K562 (cell line): ENCODE measurements at regions not wholly inside any gene's neighbourhood (a gene's known extent, or its start where the extent isn't known, plus 50 kb on each side); places are given as distances from the start of the nearest gene placed in this dataset.

Experiments
- ATAC-seq: fragments of 200-7000 bp; cut with Tn5 transposase; 3 replicates; pipeline ENCODE4 v1.9.1; 2020; ENCODE audit warnings: moderate library complexity
- BruUV-seq: library from RNA; stranded (reverse); fragments of 400-500 nt; replicated peaks from 2 replicates; lab custom pipeline; 2021; lab: Mats Ljungman, UMichigan
- CTCF ChIA-PET: fragments of 300-600 bp; formaldehyde crosslinking; extraction: SDS; loops from one replicate; lab custom pipeline; 2021; ENCODE audit warnings: low intra/inter-chr PET ratio; lab: Yijun Ruan, JAX
- POLR2A ChIA-PET: fragments of 300-600, 350-650 bp; sonication (Branson Sonifier 250); formaldehyde crosslinking; extraction: SDS; loops from one replicate; lab custom pipeline; 2021; ENCODE audit warnings: antibody characterized with exemption, inconsistent platforms; lab: Yijun Ruan, JAX
- DNase-seq, 4 experiments: peaks; one replicate each; pipeline versions ENCODE4 v3.0.0 to v3.0.0-alpha.2; 2011 to 2018; ENCODE audit warnings: low spot score in 3 of 4, mixed read lengths in 3 of 4; ENCODE audit errors: extremely low read depth in 1 of 4
- FAIRE-seq: peaks from 2 replicates; lab custom pipeline; 2011; peaks lifted over from hg19 to GRCh38; lab: Jason Lieb, UNC
- H2AFZ ChIP-seq: 2 replicates; pipeline ENCODE4 v1.6.0; 2011; ENCODE audit warnings: low read depth, low read length, control low read depth, inconsistent platforms
- H3K27ac ChIP-seq: fragments of 200-600 bp; 3 replicates; pipeline ENCODE4 v1.8.0; 2011; ENCODE audit warnings: low read depth, mild to moderate bottlenecking, control low read depth, inconsistent platforms, low read length, moderate library complexity, mixed read lengths; ENCODE audit errors: extremely low read depth
- H3K27me3 ChIP-seq, 2 experiments: fragments of 300-600 bp in 1 of 2; 2 replicates in 1 of 2; 3 replicates in 1 of 2; pipeline versions ENCODE4 v1.6.0 to v1.8.0; 2011; ENCODE audit warnings: inconsistent platforms in 2 of 2, low read length in 2 of 2, mild to moderate bottlenecking in 1 of 2, mixed read lengths in 1 of 2, moderate library complexity in 1 of 2; ENCODE audit not compliant: control insufficient read depth in 2 of 2, insufficient read depth in 2 of 2
- H3K36me3 ChIP-seq: fragments of 300-600 bp; 3 replicates; pipeline ENCODE4 v1.8.0; 2011; ENCODE audit warnings: mild to moderate bottlenecking, low read length, inconsistent platforms; ENCODE audit not compliant: control insufficient read depth, insufficient read depth
- H3K4me1 ChIP-seq, 2 experiments: fragments of 200-600 bp in 1 of 2; replicated peaks in 1 of 2; 2 replicates in 1 of 2; 3 replicates in 1 of 2; pipeline versions ENCODE4 v1.5.1 to v1.8.0; 2011; ENCODE audit warnings: inconsistent platforms in 2 of 2, low read length in 2 of 2, mild to moderate bottlenecking in 1 of 2, mixed read lengths in 1 of 2, moderate library complexity in 1 of 2; ENCODE audit not compliant: control insufficient read depth in 2 of 2, insufficient read depth in 2 of 2
- H3K4me2 ChIP-seq: 2 replicates; pipeline ENCODE4 v1.6.1; 2011; ENCODE audit warnings: low read length, control low read depth, inconsistent platforms, mixed read lengths; ENCODE audit not compliant: insufficient read depth
- H3K4me3 ChIP-seq: fragments of 200-600 bp; sonication (generic), shearing (Covaris generic); 2 replicates; pipeline ENCODE4 v1.5.1; 2016; ENCODE audit warnings: control low read depth, inconsistent platforms
- H3K79me2 ChIP-seq: fragments of 200-600 bp; 3 replicates; pipeline ENCODE4 v1.8.0; 2011; ENCODE audit warnings: low read length, inconsistent platforms; ENCODE audit not compliant: control insufficient read depth, insufficient read depth
- H3K9ac ChIP-seq, 2 experiments: 2 replicates each; pipeline versions ENCODE4 v1.6.0 to v1.6.1; 2011; ENCODE audit warnings: low read depth in 2 of 2, low read length in 2 of 2, control low read depth in 1 of 2, inconsistent platforms in 1 of 2, mild to moderate bottlenecking in 1 of 2, mixed read lengths in 1 of 2; ENCODE audit not compliant: insufficient read depth in 1 of 2
- H3K9me1 ChIP-seq: one replicate; pipeline ENCODE4 v1.6.0; 2011; ENCODE audit warnings: inconsistent platforms, mild to moderate bottlenecking, low read length, moderate library complexity; ENCODE audit not compliant: control insufficient read depth, insufficient read depth
- H3K9me3 ChIP-seq: replicated peaks from 2 replicates; pipeline ENCODE4 v1.5.1; 2011; ENCODE audit warnings: low read depth, low read length, inconsistent platforms; ENCODE audit not compliant: control insufficient read depth, insufficient read depth
- H4K20me1 ChIP-seq: replicated peaks from 2 replicates; pipeline ENCODE4 v1.6.1; 2011; ENCODE audit warnings: low read length, inconsistent platforms, mixed read lengths; ENCODE audit not compliant: control insufficient read depth, insufficient read depth
- BACH1 ChIP-seq: fragments of 200-800 bp; sonication (Bioruptor generic); IDR thresholded peaks from 2 replicates; pipeline ENCODE4 v1.6.1; 2016; ENCODE audit warnings: missing genetic modification characterization, missing compliant biosample characterization
- ETV1 ChIP-seq: fragments of 450-650 bp; conservative IDR thresholded peaks from 2 replicates; pipeline ENCODE4 v1.6.1; 2016; ENCODE audit warnings: missing genetic modification characterization, control low read depth, low read depth, missing compliant biosample characterization
- HMGN3 ChIP-seq: IDR thresholded peaks from 2 replicates; pipeline ENCODE4 v1.6.1; 2011; ENCODE audit warnings: borderline replicate concordance, low read depth, mild to moderate bottlenecking, mixed read lengths, low read length; ENCODE audit not compliant: insufficient read length; ENCODE audit errors: extremely low read depth
- NUFIP1 ChIP-seq: fragments of 450-650 bp; IDR thresholded peaks from 2 replicates; pipeline ENCODE4 v1.6.1; 2018; ENCODE audit not compliant: partially characterized antibody
- SNRNP70 ChIP-seq: fragments of 200-400 bp; formaldehyde crosslinking; optimal IDR thresholded peaks from 2 replicates; pipeline ENCODE3; 2017; ENCODE audit warnings: low read depth, low read length
- SP1 ChIP-seq: sonication (generic); formaldehyde crosslinking; IDR thresholded peaks from 2 replicates; pipeline ENCODE4 v1.8.1; 2022; ENCODE audit warnings: mild to moderate bottlenecking, missing genetic modification reagents
- SRSF7 ChIP-seq: fragments of 200-400 bp; formaldehyde crosslinking; optimal IDR thresholded peaks from 2 replicates; pipeline ENCODE3; 2017; ENCODE audit warnings: mild to moderate bottlenecking, low read depth, low read length
- TBL1XR1 ChIP-seq, 2 experiments: IDR thresholded peaks; 2 replicates each; pipeline ENCODE4 v1.6.1; 2012; ENCODE audit warnings: improper control_type of control experiment in 2 of 2, low read length in 2 of 2, mild to moderate bottlenecking in 1 of 2
- ZNF133 ChIP-seq: fragments of 250-450 bp; sonication (Bioruptor Pico); IDR thresholded peaks from 2 replicates; pipeline ENCODE4 v1.4.0; 2020; ENCODE audit warnings: mild to moderate bottlenecking
- ZNF175 ChIP-seq: fragments of 200-800 bp; sonication (Bioruptor generic); IDR thresholded peaks from 2 replicates; pipeline ENCODE4 v1.6.1; 2016; ENCODE audit warnings: low read depth, mild to moderate bottlenecking, missing genetic modification characterization, missing compliant biosample characterization
- ZNF23 ChIP-seq: fragments of 250-450 bp; sonication (Bioruptor Pico); IDR thresholded peaks from 2 replicates; pipeline ENCODE4 v1.4.0; 2020; ENCODE audit warnings: mild to moderate bottlenecking
- ZNF695 ChIP-seq: fragments of 450-650 bp; formaldehyde crosslinking; IDR thresholded peaks from 2 replicates; pipeline ENCODE4 v1.4.0; 2020; ENCODE audit warnings: mild to moderate bottlenecking, moderate library complexity
- WGBS: fragments of 100-300 bp; shearing (Covaris generic); methylation state at CpG from one replicate; pipeline ENCODE4 v1.1.6; 2016; ENCODE audit warnings: low coverage, mixed read lengths; ENCODE audit not compliant: insufficient coverage; ENCODE audit errors: missing lambda C conversion rate; 5-methylcytosine and 5-hydroxymethylcytosine counted together
- in situ Hi-C: fragments of 300-500 bp; cut with MboI; formaldehyde crosslinking; loops from 4 replicates; pipeline ENCODE4 v1.15.0; 2018; ENCODE audit warnings: inconsistent platforms, mixed read lengths
- intact Hi-C: fragments of 100-400 bp; cut with micrococcal nuclease; formaldehyde crosslinking; loops from 2 replicates; pipeline ENCODE4 v1.14.2; 2022
- TF ChIP-seq, protein P1 (sequence below), 2 experiments: fragments of 450-650 bp in 1 of 2; sonication (generic) in 1 of 2; formaldehyde crosslinking in 1 of 2; IDR thresholded peaks in 1 of 2; conservative IDR thresholded peaks in 1 of 2; 2 replicates each; pipeline versions ENCODE4 v1.6.1 to v1.8.1; 2016 to 2023; ENCODE audit warnings: mild to moderate bottlenecking in 2 of 2, moderate library complexity in 2 of 2, inconsistent platforms in 1 of 2, missing genetic modification reagents in 1 of 2
- TF ChIP-seq, protein P2 (sequence below): fragments of 250-450 bp; sonication (Bioruptor Pico); IDR thresholded peaks from 2 replicates; pipeline ENCODE4 v1.8.0; 2021; ENCODE audit warnings: moderate library complexity, mild to moderate bottlenecking, inconsistent platforms

DNA sequence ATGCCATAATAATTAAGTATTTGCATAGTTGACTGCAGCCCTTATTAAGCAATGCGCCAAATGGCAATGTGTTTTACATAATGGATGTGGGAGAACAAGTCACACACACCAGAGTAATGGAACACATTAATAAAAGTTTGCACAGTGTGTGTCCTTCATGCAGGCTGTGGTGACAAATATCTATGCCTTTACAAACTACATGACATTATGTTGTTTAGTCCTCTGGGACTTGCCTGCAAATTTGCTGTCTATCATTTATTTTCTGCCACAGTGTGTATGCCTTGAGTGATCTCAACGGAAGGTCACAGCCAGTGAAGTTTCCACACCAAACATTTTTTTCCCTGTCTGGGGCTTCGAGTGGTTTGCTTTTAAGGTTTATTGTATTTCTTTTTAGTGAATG lies 175.2 kb upstream of the TMEFF2 start:
- BruUV-seq: no TSS peak
- 0% methylated on average over 3 of the region's 3 CpGs for WGBS
- Histone ChIP-seq H3K27me3 (no peaks in the 10 kb centered on the region), H3K9me3 (no peaks in the 10 kb centered on the region), H3K27ac (no peak overlapping the region), H3K9ac (no peak overlapping the region), H2AFZ (no peak overlapping the region), H3K4me1 (no peaks in the 10 kb centered on the region), H4K20me1 (no peaks in the 10 kb centered on the region), H3K9me1 (no peaks in the 10 kb centered on the region), H3K36me3 (no peaks in the 10 kb centered on the region), H3K79me2 (no peaks in the 10 kb centered on the region), H3K4me2 (no peak overlapping the region), H3K4me3 (no peak overlapping the region)
- FAIRE-seq: no peak
- no peak for ATAC-seq
- no peak for DNase-seq
- CTCF ChIA-PET: no interaction called here
- TF ChIP-seq SRSF7 (no peak), TBL1XR1 (IDR thresholded peaks at IDR 0.05; ENCODE audit: low read length in 2 of 2) (no peak), NUFIP1 (no peak), ZNF23 (no peak), SP1 (CRISPR knock-in tag) (no peak)
- TF ChIP-seq, protein P1, sequence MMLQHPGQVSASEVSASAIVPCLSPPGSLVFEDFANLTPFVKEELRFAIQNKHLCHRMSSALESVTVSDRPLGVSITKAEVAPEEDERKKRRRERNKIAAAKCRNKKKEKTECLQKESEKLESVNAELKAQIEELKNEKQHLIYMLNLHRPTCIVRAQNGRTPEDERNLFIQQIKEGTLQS (IDR thresholded peaks at IDR 0.05): no peak
- TF ChIP-seq, protein P1 (CRISPR knock-in tag; conservative IDR thresholded peaks at IDR 0.05): no peak
- intact Hi-C loops (no loop called here), in situ Hi-C loops (no loop called here)
- POLR2A ChIA-PET: no interaction called here

DNA sequence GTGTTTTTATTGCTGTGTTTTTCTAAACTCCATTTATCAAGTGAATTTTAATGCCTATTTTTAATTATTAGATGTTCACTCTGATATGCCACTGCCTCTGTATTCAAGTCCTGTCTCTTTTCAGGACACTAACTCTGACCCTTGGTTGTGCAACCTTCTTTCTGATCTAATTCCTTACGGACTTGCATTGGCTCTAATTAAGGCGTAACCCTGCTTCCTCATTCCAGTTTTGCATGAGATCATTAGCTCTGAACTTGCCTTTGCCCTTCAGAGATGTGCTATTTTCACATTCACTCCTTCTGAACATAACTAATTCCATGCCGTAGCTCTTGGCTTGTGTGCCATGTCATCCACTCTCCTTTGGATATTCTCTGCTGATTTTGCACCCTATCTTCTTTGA lies 162.5 kb upstream of the TMEFF2 start:
- WGBS: 0% methylated on average over 3 of the region's 3 CpGs
- POLR2A ChIA-PET: no interaction called here
- no peak overlapping the region for H3K27ac ChIP-seq
- TF ChIP-seq SNRNP70: no peak
- TF ChIP-seq ZNF175 (CRISPR knock-in tag): no peak
- TF ChIP-seq BACH1 (tag): no peak
- no peak for TF ChIP-seq ZNF695 (CRISPR knock-in tag)
- TF ChIP-seq, protein P2, sequence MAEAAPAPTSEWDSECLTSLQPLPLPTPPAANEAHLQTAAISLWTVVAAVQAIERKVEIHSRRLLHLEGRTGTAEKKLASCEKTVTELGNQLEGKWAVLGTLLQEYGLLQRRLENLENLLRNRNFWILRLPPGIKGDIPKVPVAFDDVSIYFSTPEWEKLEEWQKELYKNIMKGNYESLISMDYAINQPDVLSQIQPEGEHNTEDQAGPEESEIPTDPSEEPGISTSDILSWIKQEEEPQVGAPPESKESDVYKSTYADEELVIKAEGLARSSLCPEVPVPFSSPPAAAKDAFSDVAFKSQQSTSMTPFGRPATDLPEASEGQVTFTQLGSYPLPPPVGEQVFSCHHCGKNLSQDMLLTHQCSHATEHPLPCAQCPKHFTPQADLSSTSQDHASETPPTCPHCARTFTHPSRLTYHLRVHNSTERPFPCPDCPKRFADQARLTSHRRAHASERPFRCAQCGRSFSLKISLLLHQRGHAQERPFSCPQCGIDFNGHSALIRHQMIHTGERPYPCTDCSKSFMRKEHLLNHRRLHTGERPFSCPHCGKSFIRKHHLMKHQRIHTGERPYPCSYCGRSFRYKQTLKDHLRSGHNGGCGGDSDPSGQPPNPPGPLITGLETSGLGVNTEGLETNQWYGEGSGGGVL: no peak
- no peak for TF ChIP-seq ZNF133 (CRISPR knock-in tag)
- no peak for TF ChIP-seq ETV1 (tag)
- TF ChIP-seq HMGN3: no peak
- TF ChIP-seq, all 486 proteins: peak for 0
- Histone ChIP-seq H3K27me3 (no peaks in the 10 kb centered on the region), H3K79me2 (no peaks in the 10 kb centered on the region), H3K9me1 (no peaks in the 10 kb centered on the region), H3K4me3 (no peak overlapping the region), H3K4me1 (no peaks in the 10 kb centered on the region), H3K36me3 (no peaks in the 10 kb centered on the region), H3K9me3 (no peaks in the 10 kb centered on the region), H3K4me2 (no peak overlapping the region), H2AFZ (no peak overlapping the region), H3K9ac (no peak overlapping the region), H4K20me1 (no peaks in the 10 kb centered on the region)
- ATAC-seq: no peak
- in situ Hi-C loops (no loop called here), intact Hi-C loops (no loop called here)
- DNase-seq: no peak
- FAIRE-seq: no peak
- CTCF ChIA-PET: no interaction called here
- no TSS peak for BruUV-seq
